B cell (primary cell): ENCODE measurements at regions not wholly inside any gene's neighbourhood (a gene's known extent, or its start where the extent isn't known, plus 50 kb on each side); places are given as distances from the start of the nearest gene placed in this dataset.

Source experiments
- ATAC-seq: fragments of 200-7000 bp; cut with Tn5 transposase; one replicate; pipeline ENCODE4 v1.10.0; 2021; ENCODE audit warnings: low read depth, mild to moderate bottlenecking, moderate number of reproducible peaks, moderate library complexity
- CTCF ChIA-PET: fragments of 350-600 bp; sonication (Branson Sonifier 250); formaldehyde crosslinking; loops from one replicate; lab custom pipeline; 2021; ENCODE audit warnings: antibody characterized with exemption, inconsistent platforms; lab: Charles Lee
- POLR2A ChIA-PET: fragments of 350-600 bp; sonication (Branson Sonifier 250); formaldehyde crosslinking; loops from one replicate; lab custom pipeline; 2021; ENCODE audit warnings: antibody characterized with exemption; lab: Charles Lee
- DNase-seq: peaks from one replicate; pipeline ENCODE4 v3.0.0; 2013
- H2AFZ ChIP-seq: 2 replicates; pipeline ENCODE4 v1.6.1; 2012; ENCODE audit warnings: mild to moderate bottlenecking, low read depth, low read length; ENCODE audit not compliant: insufficient read depth, poor library complexity, severe bottlenecking
- H3K27ac ChIP-seq, 2 donors: 1 replicate in 1 of 2; 2 replicates in 1 of 2; pipeline ENCODE4 v1.5.1; 2012 to 2013; ENCODE audit warnings: low read length in 2 of 2, mild to moderate bottlenecking in 2 of 2, moderate library complexity in 1 of 2
- H3K27me3 ChIP-seq, 4 experiments: fragments of 200-600 bp in 1 of 4; sonication (generic) in 1 of 4; replicated peaks in 1 of 4; 1 replicate in 2 of 4; 2 replicates in 2 of 4; pipeline versions ENCODE4 v1.6.1 to v1.7.0; 2013 to 2016; ENCODE audit warnings: low read length in 3 of 4, mild to moderate bottlenecking in 2 of 4, mixed read lengths in 1 of 4, moderate library complexity in 1 of 4; ENCODE audit not compliant: insufficient read depth in 4 of 4, control insufficient read depth in 3 of 4; ENCODE audit errors: control extremely low read depth in 1 of 4
- H3K36me3 ChIP-seq, 2 experiments: replicated peaks in 1 of 2; 1 replicate in 1 of 2; 2 replicates in 1 of 2; pipeline versions ENCODE4 v1.6.1 to v1.7.1; 2013; ENCODE audit warnings: low read length in 1 of 2; ENCODE audit not compliant: insufficient read depth in 2 of 2, control insufficient read depth in 1 of 2; ENCODE audit errors: control extremely low read depth in 1 of 2, extremely low read depth in 1 of 2
- H3K4me1 ChIP-seq, 2 donors: fragments of 200-600 bp in 1 of 2; sonication (generic) in 1 of 2; 1 replicate in 1 of 2; 2 replicates in 1 of 2; pipeline versions ENCODE4 v1.5.1 to v1.6.1; 2013 to 2017; ENCODE audit warnings: low read length in 2 of 2; ENCODE audit not compliant: control insufficient read depth in 2 of 2, insufficient read depth in 2 of 2
- H3K4me2 ChIP-seq: replicated peaks from 2 replicates; pipeline ENCODE3; 2012; ENCODE audit warnings: mild to moderate bottlenecking, low read depth, low read length; ENCODE audit not compliant: poor library complexity, severe bottlenecking
- H3K4me3 ChIP-seq, 5 experiments: fragments of 200-600 bp in 1 of 5; sonication (generic) in 1 of 5; 1 replicate in 3 of 5; 2 replicates in 2 of 5; pipeline versions ENCODE4 v1.5.1 to v1.7.0; 2011 to 2016; ENCODE audit warnings: low read length in 4 of 5, mild to moderate bottlenecking in 4 of 5, low read depth in 2 of 5, control low read depth in 1 of 5, moderate library complexity in 1 of 5; ENCODE audit not compliant: insufficient read depth in 1 of 5; ENCODE audit errors: control extremely low read depth in 1 of 5, extremely low read depth in 1 of 5
- H3K79me2 ChIP-seq: fragments of 200-600 bp; sonication (generic); one replicate; pipeline ENCODE4 v1.6.0; 2016; ENCODE audit warnings: low read length; ENCODE audit not compliant: control insufficient read depth, insufficient read depth
- H3K9ac ChIP-seq: fragments of 200-600 bp; sonication (generic); 2 replicates; pipeline ENCODE4 v1.6.1; 2017; ENCODE audit warnings: mild to moderate bottlenecking, low read length, moderate library complexity
- H3K9me3 ChIP-seq, 3 donors: one replicate each; pipeline versions ENCODE4 v1.6.1 to v1.7.1; 2013; ENCODE audit warnings: low read length in 2 of 3; ENCODE audit not compliant: control insufficient read depth in 2 of 3, insufficient read depth in 1 of 3; ENCODE audit errors: control extremely low read depth in 1 of 3
- H4K20me1 ChIP-seq: 2 replicates; pipeline ENCODE4 v1.6.0; 2012; ENCODE audit warnings: mild to moderate bottlenecking, low read length; ENCODE audit not compliant: insufficient read depth, control insufficient read depth, poor library complexity, severe bottlenecking
- H3K27ac Mint-ChIP-seq: one replicate; pipeline ENCODE4 v1.8.0; 2021; ENCODE audit warnings: mixed read lengths
- H3K27me3 Mint-ChIP-seq: one replicate; pipeline ENCODE4 v1.8.0; 2021; ENCODE audit warnings: mixed read lengths
- H3K4me1 Mint-ChIP-seq: one replicate; pipeline ENCODE4 v1.8.0; 2021; ENCODE audit warnings: mixed read lengths
- H3K4me3 Mint-ChIP-seq: one replicate; pipeline ENCODE4 v1.8.0; 2021; ENCODE audit warnings: mixed read lengths
- H3K9me3 Mint-ChIP-seq: one replicate; pipeline ENCODE4 v1.8.0; 2022; ENCODE audit warnings: mixed read lengths; ENCODE audit not compliant: insufficient read depth
- CTCF ChIP-seq: fragments of 200-600 bp; IDR thresholded peaks from one replicate; pipeline ENCODE4 v1.8.0; 2022; ENCODE audit warnings: antibody characterized with exemption, mild to moderate bottlenecking
- EZH2 ChIP-seq: IDR thresholded peaks from 2 replicates; pipeline ENCODE4 v1.6.1; 2012; ENCODE audit warnings: borderline replicate concordance, low read depth, mild to moderate bottlenecking, moderate library complexity, low read length; ENCODE audit not compliant: insufficient read depth, poor library complexity, severe bottlenecking
- WGBS: methylation state at CpG from one replicate; pipeline ENCODE4 v1.1.5; 2013; ENCODE audit warnings: missing lambda C conversion rate; ENCODE audit not compliant: insufficient coverage; 5-methylcytosine and 5-hydroxymethylcytosine counted together
- intact Hi-C: fragments of 100-400 bp; cut with micrococcal nuclease; formaldehyde crosslinking; loops from one replicate; pipeline ENCODE4 v1.10.0; 2022

DNA sequence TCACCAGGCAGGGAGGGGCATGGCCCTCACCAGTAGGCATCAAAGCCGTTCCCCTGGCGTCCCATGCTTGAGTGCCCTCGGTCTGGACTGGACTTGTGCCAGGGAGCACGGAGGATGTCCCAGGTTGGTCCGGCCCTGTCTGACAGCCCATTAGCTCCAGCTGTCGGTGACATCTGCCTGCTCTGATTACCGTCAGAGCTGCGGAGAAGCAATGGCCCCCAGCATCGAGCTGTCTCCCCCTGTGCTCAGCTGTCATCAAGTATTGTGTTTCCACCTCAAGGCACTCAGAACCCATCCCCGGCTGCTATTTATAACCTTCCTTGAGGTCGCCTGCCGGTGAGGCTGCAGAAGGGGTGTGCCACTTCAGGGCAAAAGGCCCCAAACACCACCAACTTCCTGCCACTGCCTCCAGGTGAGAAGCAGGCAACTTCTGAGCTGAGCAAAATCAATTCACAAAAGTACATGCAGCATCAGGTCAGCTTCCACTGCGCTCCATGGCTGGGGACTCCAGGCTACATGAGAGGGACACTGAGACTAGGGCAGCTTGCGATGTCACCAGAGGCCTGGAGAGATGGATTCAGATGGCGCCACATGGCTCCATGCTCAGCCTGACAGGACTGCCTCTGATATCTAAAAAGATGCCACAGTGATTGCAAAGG, 142.7 kb downstream of the C5orf15 start:
- intact Hi-C loops, result no loop called here
- WGBS, result 40% methylated on average over 15 of the region's 15 CpGs
- Histone ChIP-seq H3K27me3 (no peaks in the 10 kb centered on the region), H3K79me2 (no peaks in the 10 kb centered on the region), H3K36me3 (no peaks in the 10 kb centered on the region), H2AFZ (peak overlapping the region; percentile 53), H4K20me1 (no peaks in the 10 kb centered on the region), H3K27ac (peak overlapping the region; percentile 54 to 59), H3K4me3 (peak overlapping the region in 2 of 5 experiments; percentile 0 to 26), H3K4me2 (peak overlapping the region; percentile 70), H3K9ac (peak overlapping the region; percentile 44), H3K9me3 (peaks cover 0 to 6% (median 0%) of the 10 kb centered on the region in 3 donors), H3K4me1 (peaks cover 57 to 65% of the 10 kb centered on the region in 2 donors)
- Mint-ChIP-seq H3K4me1 (peaks cover 59% of the 10 kb centered on the region), H3K27me3 (peaks cover 4% of the 10 kb centered on the region), H3K27ac (peak overlapping the region; percentile 75), H3K9me3 (peaks cover 2% of the 10 kb centered on the region), H3K4me3 (peak overlapping the region; percentile 67)
- TF ChIP-seq EZH2, result no peak
- TF ChIP-seq CTCF, result no peak
- ChIA-PET POLR2A (no interaction called here), CTCF (interaction anchor here (0.9 kb wide), 1 partner anchor 34 kb away, joined by 3 read pairs; no protein-coding TSS in a partner anchor)
- DNase-seq, result peak; percentile 76
- ATAC-seq, result peak; percentile 59

- H3K79me2 ChIP-seq, result no peaks in the 10 kb centered on the region
- TF ChIP-seq CTCF (no peak), EZH2 (no peak)
- WGBS, result 24% methylated on average over 5 of the region's 6 CpGs
- H3K9me3 ChIP-seq, result peaks cover 0 to 6% (median 0%) of the 10 kb centered on the region in 3 donors
- CTCF ChIA-PET, result interaction anchor here (0.9 kb wide), 1 partner anchor 35 kb away, joined by 3 read pairs; no protein-coding TSS in a partner anchor
- intact Hi-C loops, result no loop called here
- Mint-ChIP-seq H3K9me3 (peaks cover 2% of the 10 kb centered on the region), H3K4me1 (peaks cover 50% of the 10 kb centered on the region), H3K27me3 (peaks cover 11% of the 10 kb centered on the region), H3K4me3 (peak overlapping the region; percentile 37), H3K27ac (peak overlapping the region; percentile 50)
- DNase-seq (no peak), ATAC-seq (peak; percentile 22)
- no peak overlapping the region for H3K4me3 ChIP-seq
- no peaks in the 10 kb centered on the region for H3K27me3 ChIP-seq
- H2AFZ ChIP-seq, result peak overlapping the region; percentile 50
- POLR2A ChIA-PET, result no interaction called here
- peak overlapping the region; percentile 70 for H3K4me2 ChIP-seq
- no peaks in the 10 kb centered on the region for H4K20me1 ChIP-seq
- H3K4me1 ChIP-seq, result peaks cover 53 to 58% of the 10 kb centered on the region in 2 donors
- no peak overlapping the region for H3K9ac ChIP-seq
- peak overlapping the region; percentile 54 to 59 for H3K27ac ChIP-seq
- H3K36me3 ChIP-seq, result no peaks in the 10 kb centered on the region
Measured at GRCh38 chr5:133824661-133825254, 143.7 kb downstream of the C5orf15 start.
